ENCODE measurements at regions not wholly inside any gene's neighbourhood (a gene's known extent, or its start where the extent isn't known, plus 50 kb on each side); places are given as distances from the start of the nearest gene placed in this dataset.

DNA sequence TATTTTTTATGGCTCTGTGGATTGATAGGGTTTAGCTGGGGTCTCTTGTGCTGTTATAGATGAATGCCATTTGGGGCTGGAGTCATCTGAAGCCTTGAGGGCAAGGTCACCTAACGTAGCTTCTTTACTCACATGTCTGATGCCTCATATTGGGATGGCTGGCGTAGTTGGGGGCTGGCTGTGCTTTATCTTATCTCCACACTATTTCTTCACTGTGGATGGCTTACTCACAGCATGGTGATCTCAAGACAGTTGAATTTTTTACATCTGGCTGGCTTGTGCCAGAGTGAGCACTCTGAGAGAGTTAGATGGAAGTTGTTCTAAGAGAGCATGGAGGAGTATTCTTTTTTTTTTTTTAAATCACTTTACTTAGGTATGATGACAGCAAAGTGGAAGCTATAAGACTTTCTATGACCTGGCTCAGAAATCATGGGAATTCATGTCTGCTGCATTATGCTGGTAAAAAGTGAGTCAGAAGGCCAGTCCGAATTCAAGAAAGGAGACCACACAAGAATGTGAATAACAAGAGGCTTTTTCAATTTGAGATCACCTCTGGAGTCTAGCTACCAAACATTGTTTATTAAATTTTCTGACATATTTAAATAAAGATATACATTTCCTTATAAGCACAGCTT, 252.4 kb upstream of the TPK1 start:
- no peak overlapping the region for H3K27ac Mint-ChIP-seq
- H3K4me2 ChIP-seq, result no peak overlapping the region
- H3K9me2 ChIP-seq (ENCODE audit: insufficient read depth), result no peaks in the 10 kb centered on the region
- peaks cover 9% of the 10 kb centered on the region for H3K4me1 Mint-ChIP-seq
- TF ChIP-seq CREB1 (CRISPR knock-in tag; IDR thresholded peaks at IDR 0.05; ENCODE audit: low read depth) (no peak), JUNB (IDR thresholded peaks at IDR 0.05; ENCODE audit: unreplicated experiment) (no peak), POLR2AphosphoS5 (IDR thresholded peaks at IDR 0.05; ENCODE audit: low read depth) (no peak), EZH2phosphoT487 (IDR thresholded peaks at IDR 0.05; ENCODE audit: unreplicated experiment) (no peak), ZNF331 (CRISPR knock-in tag; IDR thresholded peaks at IDR 0.05; ENCODE audit: low read depth) (no peak), STAT1 (IDR thresholded peaks at IDR 0.05; ENCODE audit: unreplicated experiment) (no peak), NANOG (IDR thresholded peaks at IDR 0.05; ENCODE audit: borderline replicate concordance) (no peak), CTCF (conservative IDR thresholded peaks at IDR 0.05; ENCODE audit: low read depth in 2 of 2) (no peak), EZH2 (IDR thresholded peaks at IDR 0.05; ENCODE audit: low read depth, unreplicated experiment) (no peak)
- TF ChIP-seq, protein P1, sequence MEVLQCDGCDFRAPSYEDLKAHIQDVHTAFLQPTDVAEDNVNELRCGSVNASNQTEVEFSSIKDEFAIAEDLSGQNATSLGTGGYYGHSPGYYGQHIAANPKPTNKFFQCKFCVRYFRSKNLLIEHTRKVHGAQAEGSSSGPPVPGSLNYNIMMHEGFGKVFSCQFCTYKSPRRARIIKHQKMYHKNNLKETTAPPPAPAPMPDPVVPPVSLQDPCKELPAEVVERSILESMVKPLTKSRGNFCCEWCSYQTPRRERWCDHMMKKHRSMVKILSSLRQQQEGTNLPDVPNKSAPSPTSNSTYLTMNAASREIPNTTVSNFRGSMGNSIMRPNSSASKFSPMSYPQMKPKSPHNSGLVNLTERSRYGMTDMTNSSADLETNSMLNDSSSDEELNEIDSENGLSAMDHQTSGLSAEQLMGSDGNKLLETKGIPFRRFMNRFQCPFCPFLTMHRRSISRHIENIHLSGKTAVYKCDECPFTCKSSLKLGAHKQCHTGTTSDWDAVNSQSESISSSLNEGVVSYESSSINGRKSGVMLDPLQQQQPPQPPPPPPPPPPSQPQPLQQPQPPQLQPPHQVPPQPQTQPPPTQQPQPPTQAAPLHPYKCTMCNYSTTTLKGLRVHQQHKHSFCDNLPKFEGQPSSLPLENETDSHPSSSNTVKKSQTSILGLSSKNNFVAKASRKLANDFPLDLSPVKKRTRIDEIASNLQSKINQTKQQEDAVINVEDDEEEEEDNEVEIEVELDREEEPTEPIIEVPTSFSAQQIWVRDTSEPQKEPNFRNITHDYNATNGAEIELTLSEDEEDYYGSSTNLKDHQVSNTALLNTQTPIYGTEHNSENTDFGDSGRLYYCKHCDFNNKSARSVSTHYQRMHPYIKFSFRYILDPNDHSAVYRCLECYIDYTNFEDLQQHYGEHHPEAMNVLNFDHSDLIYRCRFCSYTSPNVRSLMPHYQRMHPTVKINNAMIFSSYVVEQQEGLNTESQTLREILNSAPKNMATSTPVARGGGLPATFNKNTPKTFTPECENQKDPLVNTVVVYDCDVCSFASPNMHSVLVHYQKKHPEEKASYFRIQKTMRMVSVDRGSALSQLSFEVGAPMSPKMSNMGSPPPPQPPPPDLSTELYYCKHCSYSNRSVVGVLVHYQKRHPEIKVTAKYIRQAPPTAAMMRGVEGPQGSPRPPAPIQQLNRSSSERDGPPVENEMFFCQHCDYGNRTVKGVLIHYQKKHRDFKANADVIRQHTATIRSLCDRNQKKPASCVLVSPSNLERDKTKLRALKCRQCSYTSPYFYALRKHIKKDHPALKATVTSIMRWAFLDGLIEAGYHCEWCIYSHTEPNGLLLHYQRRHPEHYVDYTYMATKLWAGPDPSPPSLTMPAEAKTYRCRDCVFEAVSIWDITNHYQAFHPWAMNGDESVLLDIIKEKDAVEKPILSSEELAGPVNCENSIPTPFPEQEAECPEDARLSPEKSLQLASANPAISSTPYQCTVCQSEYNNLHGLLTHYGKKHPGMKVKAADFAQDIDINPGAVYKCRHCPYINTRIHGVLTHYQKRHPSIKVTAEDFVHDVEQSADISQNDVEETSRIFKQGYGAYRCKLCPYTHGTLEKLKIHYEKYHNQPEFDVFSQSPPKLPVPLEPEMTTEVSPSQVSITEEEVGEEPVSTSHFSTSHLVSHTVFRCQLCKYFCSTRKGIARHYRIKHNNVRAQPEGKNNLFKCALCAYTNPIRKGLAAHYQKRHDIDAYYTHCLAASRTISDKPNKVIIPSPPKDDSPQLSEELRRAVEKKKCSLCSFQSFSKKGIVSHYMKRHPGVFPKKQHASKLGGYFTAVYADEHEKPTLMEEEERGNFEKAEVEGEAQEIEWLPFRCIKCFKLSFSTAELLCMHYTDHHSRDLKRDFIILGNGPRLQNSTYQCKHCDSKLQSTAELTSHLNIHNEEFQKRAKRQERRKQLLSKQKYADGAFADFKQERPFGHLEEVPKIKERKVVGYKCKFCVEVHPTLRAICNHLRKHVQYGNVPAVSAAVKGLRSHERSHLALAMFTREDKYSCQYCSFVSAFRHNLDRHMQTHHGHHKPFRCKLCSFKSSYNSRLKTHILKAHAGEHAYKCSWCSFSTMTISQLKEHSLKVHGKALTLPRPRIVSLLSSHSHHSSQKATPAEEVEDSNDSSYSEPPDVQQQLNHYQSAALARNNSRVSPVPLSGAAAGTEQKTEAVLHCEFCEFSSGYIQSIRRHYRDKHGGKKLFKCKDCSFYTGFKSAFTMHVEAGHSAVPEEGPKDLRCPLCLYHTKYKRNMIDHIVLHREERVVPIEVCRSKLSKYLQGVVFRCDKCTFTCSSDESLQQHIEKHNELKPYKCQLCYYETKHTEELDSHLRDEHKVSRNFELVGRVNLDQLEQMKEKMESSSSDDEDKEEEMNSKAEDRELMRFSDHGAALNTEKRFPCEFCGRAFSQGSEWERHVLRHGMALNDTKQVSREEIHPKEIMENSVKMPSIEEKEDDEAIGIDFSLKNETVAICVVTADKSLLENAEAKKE (CRISPR knock-in tag; IDR thresholded peaks at IDR 0.05), result no peak
- TF ChIP-seq, protein P2, sequence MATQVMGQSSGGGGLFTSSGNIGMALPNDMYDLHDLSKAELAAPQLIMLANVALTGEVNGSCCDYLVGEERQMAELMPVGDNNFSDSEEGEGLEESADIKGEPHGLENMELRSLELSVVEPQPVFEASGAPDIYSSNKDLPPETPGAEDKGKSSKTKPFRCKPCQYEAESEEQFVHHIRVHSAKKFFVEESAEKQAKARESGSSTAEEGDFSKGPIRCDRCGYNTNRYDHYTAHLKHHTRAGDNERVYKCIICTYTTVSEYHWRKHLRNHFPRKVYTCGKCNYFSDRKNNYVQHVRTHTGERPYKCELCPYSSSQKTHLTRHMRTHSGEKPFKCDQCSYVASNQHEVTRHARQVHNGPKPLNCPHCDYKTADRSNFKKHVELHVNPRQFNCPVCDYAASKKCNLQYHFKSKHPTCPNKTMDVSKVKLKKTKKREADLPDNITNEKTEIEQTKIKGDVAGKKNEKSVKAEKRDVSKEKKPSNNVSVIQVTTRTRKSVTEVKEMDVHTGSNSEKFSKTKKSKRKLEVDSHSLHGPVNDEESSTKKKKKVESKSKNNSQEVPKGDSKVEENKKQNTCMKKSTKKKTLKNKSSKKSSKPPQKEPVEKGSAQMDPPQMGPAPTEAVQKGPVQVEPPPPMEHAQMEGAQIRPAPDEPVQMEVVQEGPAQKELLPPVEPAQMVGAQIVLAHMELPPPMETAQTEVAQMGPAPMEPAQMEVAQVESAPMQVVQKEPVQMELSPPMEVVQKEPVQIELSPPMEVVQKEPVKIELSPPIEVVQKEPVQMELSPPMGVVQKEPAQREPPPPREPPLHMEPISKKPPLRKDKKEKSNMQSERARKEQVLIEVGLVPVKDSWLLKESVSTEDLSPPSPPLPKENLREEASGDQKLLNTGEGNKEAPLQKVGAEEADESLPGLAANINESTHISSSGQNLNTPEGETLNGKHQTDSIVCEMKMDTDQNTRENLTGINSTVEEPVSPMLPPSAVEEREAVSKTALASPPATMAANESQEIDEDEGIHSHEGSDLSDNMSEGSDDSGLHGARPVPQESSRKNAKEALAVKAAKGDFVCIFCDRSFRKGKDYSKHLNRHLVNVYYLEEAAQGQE (IDR thresholded peaks at IDR 0.05; ENCODE audit: unreplicated experiment), result no peak
- TF ChIP-seq, protein P3, sequence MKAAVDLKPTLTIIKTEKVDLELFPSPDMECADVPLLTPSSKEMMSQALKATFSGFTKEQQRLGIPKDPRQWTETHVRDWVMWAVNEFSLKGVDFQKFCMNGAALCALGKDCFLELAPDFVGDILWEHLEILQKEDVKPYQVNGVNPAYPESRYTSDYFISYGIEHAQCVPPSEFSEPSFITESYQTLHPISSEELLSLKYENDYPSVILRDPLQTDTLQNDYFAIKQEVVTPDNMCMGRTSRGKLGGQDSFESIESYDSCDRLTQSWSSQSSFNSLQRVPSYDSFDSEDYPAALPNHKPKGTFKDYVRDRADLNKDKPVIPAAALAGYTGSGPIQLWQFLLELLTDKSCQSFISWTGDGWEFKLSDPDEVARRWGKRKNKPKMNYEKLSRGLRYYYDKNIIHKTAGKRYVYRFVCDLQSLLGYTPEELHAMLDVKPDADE (IDR thresholded peaks at IDR 0.05), result no peak
- no peaks in the 10 kb centered on the region for H3K27me3 ChIP-seq (ENCODE audit: insufficient read depth)
- no peak for ATAC-seq
- H3F3A ChIP-seq (replicated peaks; ENCODE audit: low read depth), result no peaks in the 10 kb centered on the region
- H2AFZ ChIP-seq, result no peak overlapping the region
- no peaks in the 10 kb centered on the region for H3K27me3 Mint-ChIP-seq (ENCODE audit: insufficient read depth, low read depth, poor library complexity)
- no peaks in the 10 kb centered on the region for H3K79me2 ChIP-seq (replicated peaks; ENCODE audit: insufficient read depth)
- no peak overlapping the region for H3K4me3 ChIP-seq
- no peaks in the 10 kb centered on the region for H3K36me3 ChIP-seq (ENCODE audit: insufficient read depth)
- no peaks in the 10 kb centered on the region for H4K20me1 ChIP-seq (replicated peaks; ENCODE audit: insufficient read depth)
- no peaks in the 10 kb centered on the region for H3K4me1 ChIP-seq (ENCODE audit: insufficient read depth)
- no peak overlapping the region for H3K4me3 Mint-ChIP-seq
- H3K9me3 Mint-ChIP-seq, result peaks cover 14% of the 10 kb centered on the region
- DNase-seq (ENCODE audit: low spot score), result no peak
- H3K27ac ChIP-seq (ENCODE audit: low read depth), result no peak overlapping the region
- peaks cover 8% of the 10 kb centered on the region; the same call in 1 of the 3 replicates for H3K36me3 Mint-ChIP-seq (ENCODE audit: low read depth)

Measured in GM23338 (cell line).